GM12878 (cell line): ENCODE measurements at regions not wholly inside any gene's neighbourhood (a gene's known extent, or its start where the extent isn't known, plus 50 kb on each side); places are given as distances from the start of the nearest gene placed in this dataset.

Source experiments
- ATAC-seq: fragments of 200-7000 bp; cut with Tn5 transposase; 3 replicates; pipeline ENCODE4 v1.9.1; 2020; ENCODE audit warnings: mild to moderate bottlenecking, moderate library complexity
- BruUV-seq: library from RNA; stranded (reverse); fragments of 400-500 nt; replicated peaks from 2 replicates; lab custom pipeline; 2021; lab: Mats Ljungman, UMichigan
- CTCF ChIA-PET: fragments of 300-600 bp; sonication (Branson Sonifier 250); formaldehyde crosslinking; extraction: SDS; loops from one replicate; lab custom pipeline; 2021; ENCODE audit warnings: inconsistent platforms; lab: Yijun Ruan, JAX
- POLR2A ChIA-PET: fragments of 350-600 bp; formaldehyde crosslinking; extraction: SDS; loops from one replicate; lab custom pipeline; 2021; ENCODE audit warnings: inconsistent platforms; lab: Charles Lee
- RAD21 ChIA-PET: fragments of 300-600 bp; sonication (Branson Sonifier 250); formaldehyde crosslinking; loops from one replicate; lab custom pipeline; 2023; ENCODE audit warnings: antibody characterized with exemption; ENCODE audit not compliant: unreplicated experiment; lab: Charles Lee
- SMC1A ChIA-PET: fragments of 300-600 bp; sonication (Branson Sonifier 250); formaldehyde crosslinking; loops from one replicate; lab custom pipeline; 2023; ENCODE audit not compliant: unreplicated experiment, uncharacterized antibody; lab: Charles Lee
- DNase-seq: peaks from one replicate; pipeline ENCODE4 v3.0.0-alpha.2; 2011; ENCODE audit warnings: low read depth, low spot score
- FAIRE-seq: peaks from 3 replicates; lab custom pipeline; 2011; peaks lifted over from hg19 to GRCh38; lab: Jason Lieb, UNC
- H2AFZ ChIP-seq: 2 replicates; pipeline ENCODE4 v1.6.0; 2011; ENCODE audit warnings: low read depth, low read length, control low read depth; ENCODE audit not compliant: control insufficient read depth
- H3K27ac ChIP-seq: 2 replicates; pipeline ENCODE4 v1.5.1; 2011; ENCODE audit warnings: control low read depth; ENCODE audit not compliant: control insufficient read depth, insufficient read depth
- H3K27me3 ChIP-seq, 2 experiments: replicated peaks in 1 of 2; 2 replicates each; pipeline versions ENCODE4 v1.6.0 to v1.6.1; 2011; ENCODE audit warnings: low read length in 1 of 2; ENCODE audit not compliant: control insufficient read depth in 2 of 2, insufficient read depth in 2 of 2
- H3K36me3 ChIP-seq, 2 experiments: 2 replicates each; pipeline ENCODE4 v1.5.1; 2011; ENCODE audit warnings: low read length in 1 of 2; ENCODE audit not compliant: control insufficient read depth in 2 of 2, insufficient read depth in 2 of 2
- H3K4me1 ChIP-seq: 2 replicates; pipeline ENCODE4 v1.6.1; 2011; ENCODE audit warnings: mild to moderate bottlenecking, low read length, moderate library complexity, mixed read lengths; ENCODE audit not compliant: control insufficient read depth, insufficient read depth
- H3K4me2 ChIP-seq: 2 replicates; pipeline ENCODE4 v1.6.0; 2011; ENCODE audit warnings: control low read depth; ENCODE audit not compliant: control insufficient read depth, insufficient read depth
- H3K4me3 ChIP-seq: fragments of 200-600 bp; sonication (generic); 2 replicates; pipeline ENCODE4 v1.5.1; 2016
- H3K79me2 ChIP-seq: 2 replicates; pipeline ENCODE4 v1.6.0; 2011; ENCODE audit warnings: low read length; ENCODE audit not compliant: control insufficient read depth, insufficient read depth
- H3K9ac ChIP-seq: 2 replicates; pipeline ENCODE4 v1.8.0; 2011; ENCODE audit warnings: low read length, control low read depth, mixed read lengths; ENCODE audit not compliant: control insufficient read depth, insufficient read depth
- H3K9me3 ChIP-seq: replicated peaks from 3 replicates; pipeline ENCODE4 v1.5.1; 2011; ENCODE audit warnings: mild to moderate bottlenecking, low read length; ENCODE audit not compliant: control insufficient read depth, insufficient read depth
- H4K20me1 ChIP-seq: 2 replicates; pipeline ENCODE4 v1.6.0; 2011; ENCODE audit not compliant: control insufficient read depth, insufficient read depth
- CTCF ChIP-seq, 3 experiments: IDR thresholded peaks in 2 of 3; conservative IDR thresholded peaks in 1 of 3; 2 replicates each; pipeline ENCODE4 v1.5.1; 2011; ENCODE audit warnings: low read depth in 3 of 3, low read length in 3 of 3, mild to moderate bottlenecking in 3 of 3, control low read depth in 2 of 3, moderate library complexity in 2 of 3, inconsistent platforms in 1 of 3, mixed read lengths in 1 of 3; ENCODE audit not compliant: control insufficient read depth in 2 of 3, insufficient read depth in 1 of 3; ENCODE audit errors: extremely low read depth in 1 of 3
- IRF4 ChIP-seq: IDR thresholded peaks from 2 replicates; pipeline ENCODE4 v1.6.1; 2011; ENCODE audit warnings: low read depth, low read length
- KAT2A ChIP-seq: conservative IDR thresholded peaks from 2 replicates; pipeline ENCODE4 v1.6.1; 2011; ENCODE audit warnings: low read depth, low read length; ENCODE audit not compliant: control insufficient read depth
- NR2C1 ChIP-seq: fragments of 450-650 bp; IDR thresholded peaks from 2 replicates; pipeline ENCODE4 v1.6.1; 2017; ENCODE audit warnings: antibody characterized with exemption, mild to moderate bottlenecking, moderate library complexity
- NRF1 ChIP-seq: conservative IDR thresholded peaks from 2 replicates; pipeline ENCODE4 v1.6.1; 2011; ENCODE audit warnings: mild to moderate bottlenecking, low read depth, low read length, improper control_type of control experiment
- PAX5 ChIP-seq: IDR thresholded peaks from 2 replicates; pipeline ENCODE4 v1.6.1; 2011; ENCODE audit warnings: low read depth, low read length, borderline replicate concordance
- RUNX3 ChIP-seq: IDR thresholded peaks from 2 replicates; pipeline ENCODE4 v1.6.1; 2012; ENCODE audit warnings: low read length, inconsistent platforms
- WGBS: methylation state at CpG from one replicate; pipeline ENCODE4 v1.1.6; 2016; ENCODE audit warnings: low lambda C conversion rate; ENCODE audit not compliant: insufficient replicate concordance, insufficient coverage; ENCODE audit errors: missing lambda C conversion rate; 5-methylcytosine and 5-hydroxymethylcytosine counted together
- in situ Hi-C: fragments of 300-500 bp; cut with MboI; formaldehyde crosslinking; loops from 9 replicates; pipeline ENCODE4 v1.14.3; 2018; ENCODE audit warnings: mixed read lengths
- intact Hi-C: fragments of 100-400 bp; cut with micrococcal nuclease; formaldehyde crosslinking; loops from one replicate; pipeline ENCODE4 v1.14.2; 2022; ENCODE audit not compliant: unreplicated experiment
- TF ChIP-seq, protein P1 (sequence below): IDR thresholded peaks from 2 replicates; pipeline ENCODE4 v1.6.1; 2012; ENCODE audit warnings: mild to moderate bottlenecking, low read depth, low read length
- TF ChIP-seq, protein P2 (sequence below): fragments of 150-350 bp; IDR thresholded peaks from 2 replicates; pipeline ENCODE4 v1.6.1; 2016; ENCODE audit warnings: low read depth, low read length

- 2% methylated on average over 6 of the region's 6 CpGs for WGBS
- H3K27me3 ChIP-seq = no peaks in the 10 kb centered on the region; a peak in 1 of 4 replicates
- TF ChIP-seq CTCF (IDR thresholded peaks at IDR 0.05 in 2 of 3, conservative IDR thresholded peaks at IDR 0.05 in 1 of 3; ENCODE audit: control insufficient read depth in 2 of 3, extremely low read depth in 1 of 3, insufficient read depth in 1 of 3, low read depth in 3 of 3, low read length in 3 of 3) = 0 out of 6 replicates have a peak, but pooled peaks of 1 of the 3 experiments have one; percentile 5
- TF ChIP-seq IRF4 = no peak
- ChIA-PET RAD21 (no interaction called here), POLR2A (no interaction called here), SMC1A (interaction anchor here (1.7 kb wide), 1 partner anchor 17 kb away, joined by 3 read pairs; no protein-coding TSS in a partner anchor), CTCF (no interaction called here)
- no peak overlapping the region for H3K9ac ChIP-seq
- H3K36me3 ChIP-seq = no peaks in the 10 kb centered on the region
- intact Hi-C loops = no loop called here
- BruUV-seq = no TSS peak
- FAIRE-seq = no peak
- no peak overlapping the region for H3K4me3 ChIP-seq
- DNase-seq = no peak
- 0 out of 3 replicates have a peak, but pooled peaks have one; percentile 14 for ATAC-seq
- no peaks in the 10 kb centered on the region for H3K4me1 ChIP-seq
- H4K20me1 ChIP-seq = no peaks in the 10 kb centered on the region
- H3K4me2 ChIP-seq = no peak overlapping the region
- no peaks in the 10 kb centered on the region for H3K79me2 ChIP-seq
- in situ Hi-C loops = no loop called here
- H3K9me3 ChIP-seq = no peaks in the 10 kb centered on the region
- H2AFZ ChIP-seq = no peak overlapping the region
- H3K27ac ChIP-seq = no peak overlapping the region
Measured at GRCh38 chr20:20843982-20844381, 131.5 kb upstream of the RALGAPA2 start.

GRCh38 chr20:20839771-20840170 is 127.3 kb upstream of the RALGAPA2 start:
- Histone ChIP-seq H3K27me3 (no peaks in the 10 kb centered on the region), H3K27ac (no peak overlapping the region), H3K4me1 (no peaks in the 10 kb centered on the region), H3K9ac (no peak overlapping the region), H2AFZ (no peak overlapping the region), H3K4me2 (no peak overlapping the region), H3K36me3 (no peaks in the 10 kb centered on the region), H3K9me3 (no peaks in the 10 kb centered on the region), H3K4me3 (no peak overlapping the region), H3K79me2 (no peaks in the 10 kb centered on the region), H4K20me1 (no peaks in the 10 kb centered on the region)
- ChIA-PET RAD21 (no interaction called here), SMC1A (interaction anchor here (1.5 kb wide), 1 partner anchor 20 kb away, joined by 5 read pairs; no protein-coding TSS in a partner anchor), CTCF (interaction anchor here (0.6 to 2.6 kb wide), 4 partner anchors 13 to 762 kb away, joined by 3 to 12 read pairs (median 6); no protein-coding TSS in a partner anchor), POLR2A (no interaction called here)
- DNase-seq (no peak), ATAC-seq (no peak), FAIRE-seq (no peak)
- TF ChIP-seq, protein P1, sequence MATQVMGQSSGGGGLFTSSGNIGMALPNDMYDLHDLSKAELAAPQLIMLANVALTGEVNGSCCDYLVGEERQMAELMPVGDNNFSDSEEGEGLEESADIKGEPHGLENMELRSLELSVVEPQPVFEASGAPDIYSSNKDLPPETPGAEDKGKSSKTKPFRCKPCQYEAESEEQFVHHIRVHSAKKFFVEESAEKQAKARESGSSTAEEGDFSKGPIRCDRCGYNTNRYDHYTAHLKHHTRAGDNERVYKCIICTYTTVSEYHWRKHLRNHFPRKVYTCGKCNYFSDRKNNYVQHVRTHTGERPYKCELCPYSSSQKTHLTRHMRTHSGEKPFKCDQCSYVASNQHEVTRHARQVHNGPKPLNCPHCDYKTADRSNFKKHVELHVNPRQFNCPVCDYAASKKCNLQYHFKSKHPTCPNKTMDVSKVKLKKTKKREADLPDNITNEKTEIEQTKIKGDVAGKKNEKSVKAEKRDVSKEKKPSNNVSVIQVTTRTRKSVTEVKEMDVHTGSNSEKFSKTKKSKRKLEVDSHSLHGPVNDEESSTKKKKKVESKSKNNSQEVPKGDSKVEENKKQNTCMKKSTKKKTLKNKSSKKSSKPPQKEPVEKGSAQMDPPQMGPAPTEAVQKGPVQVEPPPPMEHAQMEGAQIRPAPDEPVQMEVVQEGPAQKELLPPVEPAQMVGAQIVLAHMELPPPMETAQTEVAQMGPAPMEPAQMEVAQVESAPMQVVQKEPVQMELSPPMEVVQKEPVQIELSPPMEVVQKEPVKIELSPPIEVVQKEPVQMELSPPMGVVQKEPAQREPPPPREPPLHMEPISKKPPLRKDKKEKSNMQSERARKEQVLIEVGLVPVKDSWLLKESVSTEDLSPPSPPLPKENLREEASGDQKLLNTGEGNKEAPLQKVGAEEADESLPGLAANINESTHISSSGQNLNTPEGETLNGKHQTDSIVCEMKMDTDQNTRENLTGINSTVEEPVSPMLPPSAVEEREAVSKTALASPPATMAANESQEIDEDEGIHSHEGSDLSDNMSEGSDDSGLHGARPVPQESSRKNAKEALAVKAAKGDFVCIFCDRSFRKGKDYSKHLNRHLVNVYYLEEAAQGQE = no peak
- TF ChIP-seq, protein P2, sequence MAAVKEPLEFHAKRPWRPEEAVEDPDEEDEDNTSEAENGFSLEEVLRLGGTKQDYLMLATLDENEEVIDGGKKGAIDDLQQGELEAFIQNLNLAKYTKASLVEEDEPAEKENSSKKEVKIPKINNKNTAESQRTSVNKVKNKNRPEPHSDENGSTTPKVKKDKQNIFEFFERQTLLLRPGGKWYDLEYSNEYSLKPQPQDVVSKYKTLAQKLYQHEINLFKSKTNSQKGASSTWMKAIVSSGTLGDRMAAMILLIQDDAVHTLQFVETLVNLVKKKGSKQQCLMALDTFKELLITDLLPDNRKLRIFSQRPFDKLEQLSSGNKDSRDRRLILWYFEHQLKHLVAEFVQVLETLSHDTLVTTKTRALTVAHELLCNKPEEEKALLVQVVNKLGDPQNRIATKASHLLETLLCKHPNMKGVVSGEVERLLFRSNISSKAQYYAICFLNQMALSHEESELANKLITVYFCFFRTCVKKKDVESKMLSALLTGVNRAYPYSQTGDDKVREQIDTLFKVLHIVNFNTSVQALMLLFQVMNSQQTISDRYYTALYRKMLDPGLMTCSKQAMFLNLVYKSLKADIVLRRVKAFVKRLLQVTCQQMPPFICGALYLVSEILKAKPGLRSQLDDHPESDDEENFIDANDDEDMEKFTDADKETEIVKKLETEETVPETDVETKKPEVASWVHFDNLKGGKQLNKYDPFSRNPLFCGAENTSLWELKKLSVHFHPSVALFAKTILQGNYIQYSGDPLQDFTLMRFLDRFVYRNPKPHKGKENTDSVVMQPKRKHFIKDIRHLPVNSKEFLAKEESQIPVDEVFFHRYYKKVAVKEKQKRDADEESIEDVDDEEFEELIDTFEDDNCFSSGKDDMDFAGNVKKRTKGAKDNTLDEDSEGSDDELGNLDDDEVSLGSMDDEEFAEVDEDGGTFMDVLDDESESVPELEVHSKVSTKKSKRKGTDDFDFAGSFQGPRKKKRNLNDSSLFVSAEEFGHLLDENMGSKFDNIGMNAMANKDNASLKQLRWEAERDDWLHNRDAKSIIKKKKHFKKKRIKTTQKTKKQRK = no peak
- TF ChIP-seq KAT2A (no peak), PAX5 (no peak), NRF1 (no peak), NR2C1 (no peak), RUNX3 (no peak)
- in situ Hi-C loops = no loop called here
- BruUV-seq = no TSS peak
- intact Hi-C loops = no loop called here
